IPS-NIHi7 (cell line): ENCODE measurements at regions not wholly inside any gene's neighbourhood (a gene's known extent, or its start where the extent isn't known, plus 50 kb on each side); places are given as distances from the start of the nearest gene placed in this dataset.

Experiments
- DNase-seq: peaks from one replicate; pipeline ENCODE4 v3.0.0; 2012; ENCODE audit warnings: mixed read lengths; ENCODE audit errors: extremely low spot score

GRCh38 chr1:181430015-181430885 lies 53.1 kb upstream of the CACNA1E start:
- DNase-seq, result no peak
